Esophagus muscularis mucosa (tissue), 3 donors: ENCODE measurements at regions not wholly inside any gene's neighbourhood (a gene's known extent, or its start where the extent isn't known, plus 50 kb on each side); places are given as distances from the start of the nearest gene placed in this dataset.

Source experiments
- POLR2A ChIP-seq: fragments of 450-650 bp; IDR thresholded peaks from one replicate; pipeline ENCODE4 v1.6.1; 2017; ENCODE audit warnings: antibody characterized with exemption, moderate library complexity, mild to moderate bottlenecking, low read depth
- TF ChIP-seq, protein P1 (sequence below), 3 experiments: fragments of 200-600 bp in 2 of 3; fragments of 450-650 bp in 1 of 3; sonication (generic) in 2 of 3; IDR thresholded peaks; one replicate each; pipeline ENCODE4 v1.5.1; 2017 to 2019; ENCODE audit warnings: antibody characterized with exemption in 3 of 3, mild to moderate bottlenecking in 2 of 3, moderate library complexity in 1 of 3

DNA sequence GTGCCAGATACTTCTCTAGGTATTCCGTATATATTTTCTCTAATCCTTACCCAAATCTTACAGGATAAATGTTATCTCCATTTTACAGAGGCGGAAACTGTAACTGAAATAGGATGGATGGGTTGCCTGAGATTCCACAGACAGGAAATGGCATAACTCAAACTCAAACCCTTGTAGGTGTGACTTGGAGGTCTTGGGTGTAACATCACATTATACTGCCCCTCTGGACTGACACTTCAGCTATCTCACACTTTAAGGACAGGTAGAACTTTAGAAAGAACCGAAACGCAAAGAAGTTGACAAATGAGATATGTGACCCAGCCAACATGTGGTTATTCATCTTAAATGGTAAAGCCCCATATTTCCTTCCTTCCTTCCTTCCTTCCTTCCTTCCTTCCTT, 122.1 kb downstream of the PDCD6IP start:
- TF ChIP-seq, protein P1, sequence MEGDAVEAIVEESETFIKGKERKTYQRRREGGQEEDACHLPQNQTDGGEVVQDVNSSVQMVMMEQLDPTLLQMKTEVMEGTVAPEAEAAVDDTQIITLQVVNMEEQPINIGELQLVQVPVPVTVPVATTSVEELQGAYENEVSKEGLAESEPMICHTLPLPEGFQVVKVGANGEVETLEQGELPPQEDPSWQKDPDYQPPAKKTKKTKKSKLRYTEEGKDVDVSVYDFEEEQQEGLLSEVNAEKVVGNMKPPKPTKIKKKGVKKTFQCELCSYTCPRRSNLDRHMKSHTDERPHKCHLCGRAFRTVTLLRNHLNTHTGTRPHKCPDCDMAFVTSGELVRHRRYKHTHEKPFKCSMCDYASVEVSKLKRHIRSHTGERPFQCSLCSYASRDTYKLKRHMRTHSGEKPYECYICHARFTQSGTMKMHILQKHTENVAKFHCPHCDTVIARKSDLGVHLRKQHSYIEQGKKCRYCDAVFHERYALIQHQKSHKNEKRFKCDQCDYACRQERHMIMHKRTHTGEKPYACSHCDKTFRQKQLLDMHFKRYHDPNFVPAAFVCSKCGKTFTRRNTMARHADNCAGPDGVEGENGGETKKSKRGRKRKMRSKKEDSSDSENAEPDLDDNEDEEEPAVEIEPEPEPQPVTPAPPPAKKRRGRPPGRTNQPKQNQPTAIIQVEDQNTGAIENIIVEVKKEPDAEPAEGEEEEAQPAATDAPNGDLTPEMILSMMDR (IDR thresholded peaks at IDR 0.05): no peak
- no peak for TF ChIP-seq POLR2A
